Gastrocnemius medialis (tissue), 4 donors: ENCODE measurements at regions not wholly inside any gene's neighbourhood (a gene's known extent, or its start where the extent isn't known, plus 50 kb on each side); places are given as distances from the start of the nearest gene placed in this dataset.
"Not testable (repeated sequence)": the region's sequence is repeated elsewhere in the genome, so short reads cannot be mapped to it uniquely, and the experiment has no call there.

Experiments used
- ATAC-seq, 2 donors: fragments of 150-250 bp; one replicate each; pipeline ENCODE4 v1.9.1; 2016
- DNase-seq, 2 donors: peaks; one replicate each; pipeline ENCODE4 v3.0.0-alpha.2; 2019
- H3K27ac ChIP-seq, 4 donors: fragments of 200-600 bp; sonication (generic); 1 replicate in 1 of 4; 2 replicates in 3 of 4; pipeline ENCODE4 v1.5.1; 2016 to 2018; ENCODE audit warnings: mild to moderate bottlenecking in 2 of 4, moderate library complexity in 1 of 4
- H3K27me3 ChIP-seq, 3 donors: fragments of 200-600 bp; sonication (generic) in 2 of 3; 1 replicate in 1 of 3; 2 replicates in 2 of 3; pipeline versions ENCODE4 v1.5.1 to v1.6.0; 2016 to 2019; ENCODE audit warnings: mild to moderate bottlenecking in 1 of 3, moderate library complexity in 1 of 3
- H3K36me3 ChIP-seq, 2 donors: fragments of 200-600 bp; sonication (generic) in 1 of 2; one replicate each; pipeline ENCODE4 v1.5.1; 2017 to 2018
- H3K4me1 ChIP-seq, 2 donors: fragments of 200-600 bp; sonication (generic) in 1 of 2; one replicate each; pipeline ENCODE4 v1.5.1; 2016 to 2017; ENCODE audit warnings: mild to moderate bottlenecking in 2 of 2
- H3K4me3 ChIP-seq, 4 donors: fragments of 200-600 bp; sonication (generic) in 3 of 4; 1 replicate in 1 of 4; 2 replicates in 3 of 4; pipeline ENCODE4 v1.5.1; 2016 to 2019; ENCODE audit warnings: mild to moderate bottlenecking in 2 of 4
- H3K9me3 ChIP-seq, 3 donors: fragments of 200-600 bp; sonication (generic) in 2 of 3; 1 replicate in 1 of 3; 2 replicates in 2 of 3; pipeline ENCODE4 v1.5.1; 2016 to 2019
- CTCF ChIP-seq, 5 experiments: fragments of 450-650 bp in 3 of 5; fragments of 200-600 bp in 2 of 5; sonication (generic) in 2 of 5; IDR thresholded peaks in 4 of 5; conservative IDR thresholded peaks in 1 of 5; 1 replicate in 4 of 5; 2 replicates in 1 of 5; pipeline ENCODE4 v1.5.1; 2016 to 2019; ENCODE audit warnings: antibody characterized with exemption in 5 of 5, mild to moderate bottlenecking in 3 of 5, moderate library complexity in 3 of 5
- POLR2A ChIP-seq, 2 donors: fragments of 450-650 bp; IDR thresholded peaks; one replicate each; pipeline ENCODE4 v1.6.1; 2017; ENCODE audit warnings: antibody characterized with exemption in 2 of 2, mild to moderate bottlenecking in 2 of 2, moderate library complexity in 2 of 2
- in situ Hi-C, 4 donors: fragments of 200-750 bp; cut with MboI; loops; one replicate each; pipeline versions ENCODE4 v1.15.0 to v1.8.0; 2017; ENCODE audit warnings: low sequenced_read_pairs in 4 of 4
- intact Hi-C: fragments of 100-400 bp; cut with DNase I; formaldehyde crosslinking; loops from one replicate; pipeline ENCODE4 v1.15.1; 2023; ENCODE audit warnings: low total_unique reads

GRCh38 chr13:50250401-50250800 is 235.2 kb downstream of the KCNRG start:
- intact Hi-C loops: no loop called here
- Histone ChIP-seq H3K9me3 (no peaks in the 10 kb centered on the region), H3K36me3 (no peaks in the 10 kb centered on the region), H3K4me3 (no peak overlapping the region), H3K27ac (no peak overlapping the region), H3K27me3 (no peaks in the 10 kb centered on the region), H3K4me1 (no peaks in the 10 kb centered on the region)
- DNase-seq (no peak), ATAC-seq (no peak)
- TF ChIP-seq POLR2A (IDR thresholded peaks at IDR 0.05): no peak
- TF ChIP-seq CTCF (IDR thresholded peaks at IDR 0.05 in 4 of 5, conservative IDR thresholded peaks at IDR 0.05 in 1 of 5): no peak
- in situ Hi-C loops: no loop called here

GRCh38 chr13:50255639-50256038 is 240.4 kb downstream of the KCNRG start:
- H3K4me3 ChIP-seq: no peak overlapping the region
- in situ Hi-C loops (no loop called here), intact Hi-C loops (no loop called here)
- H3K27ac ChIP-seq: no peak overlapping the region
- DNase-seq (no peak), ATAC-seq (no peak)
- TF ChIP-seq CTCF (IDR thresholded peaks at IDR 0.05 in 4 of 5, conservative IDR thresholded peaks at IDR 0.05 in 1 of 5): no peak
- no peaks in the 10 kb centered on the region for H3K27me3 ChIP-seq
- H3K9me3 ChIP-seq: no peaks in the 10 kb centered on the region
- no peaks in the 10 kb centered on the region for H3K4me1 ChIP-seq
- no peaks in the 10 kb centered on the region for H3K36me3 ChIP-seq

DNA sequence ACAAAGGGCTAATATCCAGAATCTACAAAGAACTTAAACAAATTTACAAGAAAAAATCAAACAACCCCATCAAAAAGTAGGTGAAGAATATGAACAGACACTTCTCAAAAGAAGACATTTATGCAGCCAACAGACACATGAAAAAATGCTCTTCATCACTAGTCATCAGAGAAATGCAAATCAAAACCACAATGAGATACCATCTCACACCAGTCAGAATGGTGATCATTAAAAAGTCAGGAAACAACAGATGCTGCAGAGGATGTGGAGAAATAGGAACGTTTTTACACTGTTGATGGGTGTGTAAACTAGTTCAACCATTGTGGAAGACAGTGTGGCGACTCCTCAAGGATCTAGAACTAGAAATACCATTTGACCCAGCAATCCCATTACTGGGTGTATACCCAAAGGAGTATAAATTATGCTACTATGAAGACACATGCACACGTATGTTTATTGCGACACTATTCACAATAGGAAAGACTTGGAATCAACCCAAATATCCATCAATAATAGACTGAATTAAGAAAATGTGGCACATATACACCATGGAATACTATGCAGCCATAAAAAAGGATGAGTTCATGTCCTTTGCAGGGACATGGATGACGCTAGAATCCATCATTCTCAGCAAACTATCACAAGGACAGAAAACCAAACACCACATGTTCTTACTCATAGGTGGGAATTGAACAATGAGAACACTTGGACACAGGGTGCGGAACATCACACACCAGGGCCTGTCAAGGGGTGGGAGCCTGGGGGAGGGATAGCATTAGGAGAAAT is 241.5 kb downstream of the KCNRG start:
- DNase-seq, H3K36me3 ChIP-seq, H3K4me3 ChIP-seq, intact Hi-C loops, in situ Hi-C loops, H3K27ac ChIP-seq, ATAC-seq, H3K9me3 ChIP-seq, H3K4me1 ChIP-seq, H3K27me3 ChIP-seq: not testable (repeated sequence)

DNA sequence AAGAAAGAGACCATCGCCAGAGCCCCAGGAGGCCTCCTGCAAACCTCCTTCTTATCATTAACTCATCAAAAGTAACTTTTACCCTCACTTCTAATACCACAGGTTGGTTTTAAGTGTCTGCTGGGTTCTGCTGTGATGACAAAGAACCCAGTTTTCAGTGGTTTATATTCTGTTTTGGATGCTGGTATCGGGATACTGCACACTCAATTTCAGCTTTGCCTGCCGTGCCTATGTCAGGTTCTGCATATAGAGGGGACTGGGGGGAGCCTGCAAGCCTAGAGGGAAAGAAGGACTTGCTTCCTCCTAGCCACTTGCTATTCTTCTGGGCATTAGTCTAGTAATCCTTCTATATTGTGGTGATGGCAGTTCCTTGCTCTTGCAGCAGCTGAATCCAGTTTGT is 242.4 kb downstream of the KCNRG start:
- Histone ChIP-seq H3K27me3 (no peaks in the 10 kb centered on the region), H3K9me3 (no peaks in the 10 kb centered on the region), H3K4me3 (no peak overlapping the region), H3K36me3 (no peaks in the 10 kb centered on the region), H3K4me1 (no peaks in the 10 kb centered on the region), H3K27ac (no peak overlapping the region)
- TF ChIP-seq CTCF (IDR thresholded peaks at IDR 0.05 in 4 of 5, conservative IDR thresholded peaks at IDR 0.05 in 1 of 5): no peak
- no peak for TF ChIP-seq POLR2A (IDR thresholded peaks at IDR 0.05)
- ATAC-seq (no peak), DNase-seq (no peak)
- intact Hi-C loops: no loop called here
- in situ Hi-C loops: no loop called here

- no peak overlapping the region for H3K4me3 ChIP-seq
- H3K9me3 ChIP-seq: no peaks in the 10 kb centered on the region
- in situ Hi-C loops: no loop called here
- H3K27ac ChIP-seq: no peak overlapping the region
- intact Hi-C loops: no loop called here
- ATAC-seq: no peak
- no peak for TF ChIP-seq CTCF (IDR thresholded peaks at IDR 0.05 in 4 of 5, conservative IDR thresholded peaks at IDR 0.05 in 1 of 5)
- TF ChIP-seq POLR2A (IDR thresholded peaks at IDR 0.05): no peak
- DNase-seq: no peak
- H3K27me3 ChIP-seq: no peaks in the 10 kb centered on the region
- no peaks in the 10 kb centered on the region for H3K4me1 ChIP-seq
- no peaks in the 10 kb centered on the region for H3K36me3 ChIP-seq
Observed at GRCh38 chr13:50261130-50261901, 246.1 kb downstream of the KCNRG start.
